ENCODE measurements at regions not wholly inside any gene's neighbourhood (a gene's known extent, or its start where the extent isn't known, plus 50 kb on each side); places are given as distances from the start of the nearest gene placed in this dataset.

DNA sequence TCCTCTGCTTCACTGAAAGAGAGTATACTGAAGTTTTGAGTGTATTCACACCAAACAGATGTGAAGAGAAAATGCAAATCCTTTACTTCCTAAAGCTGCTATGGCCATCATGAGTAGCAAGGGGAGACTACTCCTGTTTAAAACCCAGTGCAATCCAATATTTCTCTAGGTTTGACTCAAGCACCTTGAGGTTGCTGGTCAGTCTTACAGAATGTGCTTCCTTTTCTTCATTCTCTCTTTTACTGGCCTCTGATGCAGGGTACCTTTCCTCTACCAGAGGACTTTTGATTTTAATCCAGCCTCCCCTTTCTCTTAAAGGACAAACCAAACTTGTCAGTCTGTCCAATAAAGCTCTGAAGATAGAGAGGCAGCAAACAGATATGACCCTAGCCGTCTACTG, 98.1 kb upstream of the TLE4 start:
- Histone ChIP-seq H3K36me3 (ENCODE audit: insufficient read depth, low read length) (no peaks in the 10 kb centered on the region), H3K79me2 (ENCODE audit: insufficient read depth, low read length) (no peaks in the 10 kb centered on the region), H3K9me3 (ENCODE audit: insufficient read depth, low read depth, low read length) (no peaks in the 10 kb centered on the region), H3K27ac (ENCODE audit: low read depth, low read length) (no peak overlapping the region), H3K4me2 (ENCODE audit: low read length) (no peak overlapping the region), H3K27me3 (ENCODE audit: insufficient read depth, low read length) (no peaks in the 10 kb centered on the region), H3K9ac (ENCODE audit: low read length) (no peak overlapping the region), H3K4me3 (ENCODE audit: insufficient read depth, low read depth, low read length) (no peak overlapping the region), H4K20me1 (ENCODE audit: insufficient read depth, low read length) (no peaks in the 10 kb centered on the region), H3K4me1 (ENCODE audit: insufficient read depth, low read length) (no peaks in the 10 kb centered on the region), H2AFZ (ENCODE audit: low read depth, low read length) (no peak overlapping the region)
- Mint-ChIP-seq H3K9me3 (ENCODE audit: unreplicated experiment) (no peaks in the 10 kb centered on the region), H3K27me3 (ENCODE audit: low read depth, unreplicated experiment) (peaks cover 2% of the 10 kb centered on the region), H3K36me3 (ENCODE audit: low read depth, unreplicated experiment) (no peaks in the 10 kb centered on the region), H3K4me3 (ENCODE audit: unreplicated experiment) (no peak overlapping the region), H3K27ac (ENCODE audit: unreplicated experiment) (no peak overlapping the region), H3K4me1 (ENCODE audit: low read depth, unreplicated experiment) (peaks cover 12% of the 10 kb centered on the region)
- TF ChIP-seq, protein P1, sequence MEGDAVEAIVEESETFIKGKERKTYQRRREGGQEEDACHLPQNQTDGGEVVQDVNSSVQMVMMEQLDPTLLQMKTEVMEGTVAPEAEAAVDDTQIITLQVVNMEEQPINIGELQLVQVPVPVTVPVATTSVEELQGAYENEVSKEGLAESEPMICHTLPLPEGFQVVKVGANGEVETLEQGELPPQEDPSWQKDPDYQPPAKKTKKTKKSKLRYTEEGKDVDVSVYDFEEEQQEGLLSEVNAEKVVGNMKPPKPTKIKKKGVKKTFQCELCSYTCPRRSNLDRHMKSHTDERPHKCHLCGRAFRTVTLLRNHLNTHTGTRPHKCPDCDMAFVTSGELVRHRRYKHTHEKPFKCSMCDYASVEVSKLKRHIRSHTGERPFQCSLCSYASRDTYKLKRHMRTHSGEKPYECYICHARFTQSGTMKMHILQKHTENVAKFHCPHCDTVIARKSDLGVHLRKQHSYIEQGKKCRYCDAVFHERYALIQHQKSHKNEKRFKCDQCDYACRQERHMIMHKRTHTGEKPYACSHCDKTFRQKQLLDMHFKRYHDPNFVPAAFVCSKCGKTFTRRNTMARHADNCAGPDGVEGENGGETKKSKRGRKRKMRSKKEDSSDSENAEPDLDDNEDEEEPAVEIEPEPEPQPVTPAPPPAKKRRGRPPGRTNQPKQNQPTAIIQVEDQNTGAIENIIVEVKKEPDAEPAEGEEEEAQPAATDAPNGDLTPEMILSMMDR (IDR thresholded peaks at IDR 0.05; ENCODE audit: insufficient read depth, low read depth, low read length), result no peak
- no peak for DNase-seq (ENCODE audit: low read depth)
- FAIRE-seq, result no peak

DNA sequence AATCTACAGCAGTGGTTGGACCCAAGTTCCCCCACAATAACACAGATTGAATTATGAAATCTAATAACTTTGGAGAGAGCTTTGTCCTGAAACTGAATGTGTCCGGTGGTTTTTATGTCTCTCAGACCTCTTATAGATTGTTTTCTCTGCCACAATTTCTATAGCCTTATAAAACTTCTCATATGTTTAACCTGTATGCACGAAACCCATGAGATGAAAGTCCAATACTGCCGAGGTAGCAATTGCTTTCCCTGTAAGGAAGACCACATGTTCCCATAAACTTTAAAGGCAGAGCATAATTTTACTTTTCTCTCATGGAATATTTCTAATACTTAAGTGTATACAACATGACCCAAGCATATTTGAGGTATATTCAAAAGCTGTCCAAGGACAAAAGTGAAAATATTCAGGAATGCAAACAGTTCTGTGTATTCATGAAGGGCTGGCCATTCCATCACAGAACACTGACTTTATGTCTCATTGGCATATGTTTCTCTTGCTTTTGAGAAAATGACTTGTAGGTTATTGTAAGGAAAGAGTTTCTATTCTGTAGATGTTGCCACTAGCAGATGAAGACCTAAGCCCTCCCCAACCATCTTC, 94.4 kb upstream of the TLE4 start:
- no peak for TF ChIP-seq EZH2 (IDR thresholded peaks at IDR 0.05; ENCODE audit: insufficient read depth, low read length)
- TF ChIP-seq, protein P1 (IDR thresholded peaks at IDR 0.05; ENCODE audit: insufficient read depth, low read depth, low read length), result no peak
- Mint-ChIP-seq H3K4me1 (ENCODE audit: low read depth, unreplicated experiment) (peaks cover 24% of the 10 kb centered on the region), H3K27me3 (ENCODE audit: low read depth, unreplicated experiment) (peaks cover 2% of the 10 kb centered on the region), H3K4me3 (ENCODE audit: unreplicated experiment) (no peak overlapping the region), H3K27ac (ENCODE audit: unreplicated experiment) (no peak overlapping the region), H3K36me3 (ENCODE audit: low read depth, unreplicated experiment) (no peaks in the 10 kb centered on the region), H3K9me3 (ENCODE audit: unreplicated experiment) (no peaks in the 10 kb centered on the region)
- Histone ChIP-seq H3K4me1 (ENCODE audit: insufficient read depth, low read length) (no peaks in the 10 kb centered on the region), H3K4me3 (ENCODE audit: insufficient read depth, low read depth, low read length) (no peak overlapping the region), H3K79me2 (ENCODE audit: insufficient read depth, low read length) (no peaks in the 10 kb centered on the region), H3K9me3 (ENCODE audit: insufficient read depth, low read depth, low read length) (no peaks in the 10 kb centered on the region), H4K20me1 (ENCODE audit: insufficient read depth, low read length) (no peaks in the 10 kb centered on the region), H3K4me2 (ENCODE audit: low read length) (no peak overlapping the region), H3K27me3 (ENCODE audit: insufficient read depth, low read length) (no peaks in the 10 kb centered on the region), H2AFZ (ENCODE audit: low read depth, low read length) (no peak overlapping the region), H3K36me3 (ENCODE audit: insufficient read depth, low read length) (no peaks in the 10 kb centered on the region), H3K27ac (ENCODE audit: low read depth, low read length) (no peak overlapping the region), H3K9ac (ENCODE audit: low read length) (no peak overlapping the region)
- FAIRE-seq (no peak), DNase-seq (ENCODE audit: low read depth) (peak; percentile 32)

DNA sequence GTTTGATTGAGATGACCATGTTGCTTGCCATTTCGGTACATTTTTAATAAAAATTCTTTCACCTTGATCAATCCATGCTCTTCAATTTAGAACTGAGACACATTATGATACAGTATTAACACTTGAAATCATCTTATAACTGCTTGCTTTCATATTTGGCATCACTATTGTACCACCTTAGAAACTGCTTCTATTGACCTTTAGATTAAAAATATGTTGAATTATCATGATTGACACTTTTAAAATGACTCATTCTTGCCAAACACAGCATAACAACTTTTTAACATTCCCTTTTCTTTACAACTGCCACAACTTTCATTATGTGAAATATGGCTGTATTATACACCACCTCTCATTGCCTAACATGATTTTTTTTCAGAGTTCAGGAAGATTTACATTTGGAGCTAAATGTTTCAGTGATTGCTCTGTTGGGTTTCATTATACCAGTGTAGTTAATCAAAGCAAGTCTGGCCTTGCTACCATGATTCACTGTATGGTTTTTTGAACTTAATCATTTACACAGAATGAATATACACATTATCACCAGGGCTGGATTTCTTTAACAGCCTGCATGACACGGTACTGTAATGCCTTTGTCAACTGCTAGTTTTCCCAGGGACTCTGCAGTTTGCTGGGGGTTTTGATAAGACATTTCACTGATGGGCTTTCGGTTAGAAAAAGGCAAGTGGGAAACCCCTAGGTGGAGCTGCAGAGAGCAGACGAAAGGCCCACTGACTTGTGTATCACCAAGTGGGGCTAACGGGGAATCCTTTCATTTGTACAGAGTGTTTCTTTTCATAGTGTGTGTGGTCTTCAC, 93.6 kb upstream of the TLE4 start:
- no peak overlapping the region for H3K27ac ChIP-seq (ENCODE audit: low read depth, low read length)
- Mint-ChIP-seq H3K4me1 (ENCODE audit: low read depth, unreplicated experiment) (peaks cover 24% of the 10 kb centered on the region), H3K9me3 (ENCODE audit: unreplicated experiment) (no peaks in the 10 kb centered on the region), H3K27me3 (ENCODE audit: low read depth, unreplicated experiment) (no peaks in the 10 kb centered on the region), H3K4me3 (ENCODE audit: unreplicated experiment) (no peak overlapping the region), H3K27ac (ENCODE audit: unreplicated experiment) (no peak overlapping the region), H3K36me3 (ENCODE audit: low read depth, unreplicated experiment) (no peaks in the 10 kb centered on the region)
- H4K20me1 ChIP-seq (ENCODE audit: insufficient read depth, low read length), result no peaks in the 10 kb centered on the region
- H3K9me3 ChIP-seq (ENCODE audit: insufficient read depth, low read depth, low read length), result no peaks in the 10 kb centered on the region
- no peaks in the 10 kb centered on the region for H3K27me3 ChIP-seq (ENCODE audit: insufficient read depth, low read length)
- H3K79me2 ChIP-seq (ENCODE audit: insufficient read depth, low read length), result no peaks in the 10 kb centered on the region
- no peaks in the 10 kb centered on the region for H3K36me3 ChIP-seq (ENCODE audit: insufficient read depth, low read length)
- no peak overlapping the region for H3K4me3 ChIP-seq (ENCODE audit: insufficient read depth, low read depth, low read length)
- FAIRE-seq, result no peak
- H3K9ac ChIP-seq (ENCODE audit: low read length), result no peak overlapping the region
- DNase-seq (ENCODE audit: low read depth), result peak; percentile 20
- no peaks in the 10 kb centered on the region for H3K4me1 ChIP-seq (ENCODE audit: insufficient read depth, low read length)
- TF ChIP-seq EZH2 (IDR thresholded peaks at IDR 0.05; ENCODE audit: insufficient read depth, low read length), result no peak
- TF ChIP-seq, protein P1 (IDR thresholded peaks at IDR 0.05; ENCODE audit: insufficient read depth, low read depth, low read length), result peak; percentile 33
- no peak overlapping the region for H2AFZ ChIP-seq (ENCODE audit: low read depth, low read length)
- no peak overlapping the region for H3K4me2 ChIP-seq (ENCODE audit: low read length)

Measured in astrocyte (in vitro differentiated cells and primary cell).